Hepatocyte (in vitro differentiated cells): ENCODE measurements at regions not wholly inside any gene's neighbourhood (a gene's known extent, or its start where the extent isn't known, plus 50 kb on each side); places are given as distances from the start of the nearest gene placed in this dataset.

Experiments used
- DNase-seq: peaks from one replicate; pipeline ENCODE4 v3.0.0-alpha.2; 2016; ENCODE audit warnings: low spot score
- H2AFZ ChIP-seq: fragments of 200-600 bp; sonication (generic); 2 replicates; pipeline ENCODE4 v1.6.0; 2016; ENCODE audit warnings: antibody characterized with exemption, mild to moderate bottlenecking
- H3K27ac ChIP-seq: fragments of 200-600 bp; sonication (generic); 2 replicates; pipeline ENCODE4 v1.5.1; 2016; ENCODE audit warnings: mild to moderate bottlenecking
- H3K27me3 ChIP-seq: fragments of 200-600 bp; sonication (generic); 2 replicates; pipeline ENCODE4 v1.6.1; 2016
- H3K36me3 ChIP-seq: fragments of 200-600 bp; sonication (generic); replicated peaks from 2 replicates; pipeline ENCODE4 v1.5.1; 2016; ENCODE audit warnings: low read depth; ENCODE audit not compliant: insufficient read depth
- H3K4me1 ChIP-seq: fragments of 200-600 bp; sonication (generic); 2 replicates; pipeline ENCODE4 v1.5.1; 2016; ENCODE audit warnings: mild to moderate bottlenecking, moderate library complexity; ENCODE audit not compliant: insufficient read depth
- H3K4me2 ChIP-seq: fragments of 200-600 bp; sonication (generic); 2 replicates; pipeline ENCODE4 v1.6.0; 2016
- H3K4me3 ChIP-seq: fragments of 200-600 bp; sonication (generic); 2 replicates; pipeline ENCODE4 v1.5.1; 2016; ENCODE audit warnings: mild to moderate bottlenecking
- H3K79me2 ChIP-seq: fragments of 200-600 bp; sonication (generic); 2 replicates; pipeline ENCODE4 v1.6.0; 2017; ENCODE audit warnings: mild to moderate bottlenecking
- H3K9me2 ChIP-seq: fragments of 200-600 bp; sonication (generic); replicated peaks from 2 replicates; pipeline ENCODE4 v1.6.0; 2017; ENCODE audit warnings: mild to moderate bottlenecking; ENCODE audit not compliant: insufficient read depth
- H3K9me3 ChIP-seq: fragments of 200-600 bp; sonication (generic); 2 replicates; pipeline ENCODE4 v1.5.1; 2016; ENCODE audit warnings: low read depth, mild to moderate bottlenecking
- H4K20me1 ChIP-seq: fragments of 200-600 bp; sonication (generic); 2 replicates; pipeline ENCODE4 v1.6.0; 2016; ENCODE audit warnings: mild to moderate bottlenecking; ENCODE audit not compliant: insufficient read depth, poor library complexity, severe bottlenecking
- CTCF ChIP-seq: fragments of 200-600 bp; sonication (generic); IDR thresholded peaks from 2 replicates; pipeline ENCODE4 v1.5.1; 2016; ENCODE audit warnings: antibody characterized with exemption, mild to moderate bottlenecking; ENCODE audit not compliant: poor library complexity
- EZH2 ChIP-seq: fragments of 200-600 bp; sonication (generic); IDR thresholded peaks from 2 replicates; pipeline ENCODE4 v1.6.1; 2016; ENCODE audit warnings: antibody characterized with exemption, mild to moderate bottlenecking, borderline replicate concordance
- EZH2phosphoT487 ChIP-seq: fragments of 200-600 bp; sonication (generic); IDR thresholded peaks from one replicate; pipeline ENCODE4 v1.6.1; 2018; ENCODE audit warnings: antibody characterized with exemption, mild to moderate bottlenecking, low read depth, moderate library complexity; ENCODE audit not compliant: unreplicated experiment, severe bottlenecking
- WGBS: methylation state at CpG from one replicate; pipeline ENCODE4 v1.1.6; 2016; ENCODE audit warnings: low lambda C conversion rate; ENCODE audit errors: missing lambda C conversion rate; 5-methylcytosine and 5-hydroxymethylcytosine counted together

GRCh38 chr15:95624616-95625361 is 705.7 kb upstream of the NR2F2 start:
- DNase-seq = no peak
- H3K9me3 ChIP-seq = no peaks in the 10 kb centered on the region
- no peak overlapping the region for H3K4me2 ChIP-seq
- H3K27ac ChIP-seq = no peak overlapping the region
- H3K9me2 ChIP-seq = no peaks in the 10 kb centered on the region
- WGBS = 86% methylated on average over 6 of the region's 6 CpGs
- H4K20me1 ChIP-seq = no peaks in the 10 kb centered on the region
- TF ChIP-seq EZH2phosphoT487 (no peak), CTCF (no peak), EZH2 (no peak)
- no peaks in the 10 kb centered on the region for H3K4me1 ChIP-seq
- H2AFZ ChIP-seq = no peak overlapping the region
- no peaks in the 10 kb centered on the region for H3K27me3 ChIP-seq
- no peak overlapping the region for H3K4me3 ChIP-seq
- H3K79me2 ChIP-seq = no peaks in the 10 kb centered on the region
- no peaks in the 10 kb centered on the region for H3K36me3 ChIP-seq

DNA sequence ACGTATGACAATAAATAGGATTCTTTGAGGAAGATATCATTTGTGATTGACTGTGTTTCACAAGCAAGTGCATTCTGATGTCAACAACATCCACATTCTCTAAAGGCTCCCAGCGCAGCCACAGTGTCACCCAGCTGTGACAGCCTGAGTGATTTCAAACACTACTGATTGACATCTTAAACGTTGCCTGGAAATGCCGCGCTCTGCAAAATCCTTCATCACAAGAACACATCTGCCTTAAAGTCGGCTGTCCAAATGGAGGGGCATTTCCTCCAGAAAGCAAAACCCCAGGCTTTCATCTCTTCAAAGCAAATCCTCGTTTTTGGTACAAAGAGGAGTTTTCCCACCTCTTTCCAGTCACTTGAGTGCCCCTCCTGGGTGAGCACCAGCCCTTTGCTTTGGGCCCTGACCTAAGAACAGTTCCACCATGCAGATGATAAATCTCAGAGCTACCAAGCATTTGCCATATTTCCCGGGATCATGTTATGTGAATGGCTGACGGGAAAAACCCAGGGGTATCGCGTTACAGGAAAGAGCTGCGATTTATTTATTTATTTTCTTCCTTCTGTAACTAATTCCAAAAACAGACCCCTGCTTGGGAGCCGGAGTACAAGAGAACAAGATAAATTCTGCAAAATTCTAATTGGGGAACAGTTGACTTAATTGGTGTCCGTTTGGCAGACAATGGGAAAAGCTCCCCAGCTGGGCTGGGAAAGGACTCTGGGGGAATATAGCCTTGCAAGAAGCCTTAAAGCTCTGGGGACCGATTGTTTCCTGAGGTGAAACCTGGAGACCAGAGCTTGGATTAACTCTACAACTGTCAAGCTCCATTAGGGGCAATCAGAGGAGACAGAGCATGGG is 703.8 kb upstream of the NR2F2 start:
- Histone ChIP-seq H3K36me3 (no peaks in the 10 kb centered on the region), H4K20me1 (no peaks in the 10 kb centered on the region), H2AFZ (no peak overlapping the region), H3K4me2 (peak overlapping the region; percentile 5), H3K27me3 (no peaks in the 10 kb centered on the region), H3K27ac (no peak overlapping the region), H3K9me3 (no peaks in the 10 kb centered on the region), H3K9me2 (no peaks in the 10 kb centered on the region), H3K4me1 (no peaks in the 10 kb centered on the region), H3K79me2 (no peaks in the 10 kb centered on the region), H3K4me3 (no peak overlapping the region)
- no peak for DNase-seq
- TF ChIP-seq EZH2phosphoT487 (no peak), EZH2 (no peak), CTCF (no peak)
- WGBS = 61% methylated on average over 15 of the region's 15 CpGs

- no peaks in the 10 kb centered on the region for H3K27me3 ChIP-seq
- no peak overlapping the region for H3K4me3 ChIP-seq
- H3K4me2 ChIP-seq = no peak overlapping the region
- DNase-seq = no peak
- no peak overlapping the region for H2AFZ ChIP-seq
- TF ChIP-seq EZH2phosphoT487 = no peak
- TF ChIP-seq CTCF = no peak
- no peak for TF ChIP-seq EZH2
- H4K20me1 ChIP-seq = no peaks in the 10 kb centered on the region
- 77% methylated on average over 5 of the region's 5 CpGs for WGBS
- no peaks in the 10 kb centered on the region for H3K4me1 ChIP-seq
- no peaks in the 10 kb centered on the region for H3K9me2 ChIP-seq
- no peaks in the 10 kb centered on the region for H3K36me3 ChIP-seq
- no peak overlapping the region for H3K27ac ChIP-seq
- H3K9me3 ChIP-seq = no peaks in the 10 kb centered on the region
- no peaks in the 10 kb centered on the region for H3K79me2 ChIP-seq
Observed at GRCh38 chr15:95629503-95630168, 700.9 kb upstream of the NR2F2 start.
